ENCODE measurements at regions not wholly inside any gene's neighbourhood (a gene's known extent, or its start where the extent isn't known, plus 50 kb on each side); places are given as distances from the start of the nearest gene placed in this dataset.
A peak's percentile ranks its signal among the peaks of the same experiment; 100 is the strongest.
"Not testable (repeated sequence)": the region's sequence is repeated elsewhere in the genome, so short reads cannot be mapped to it uniquely, and the experiment has no call there.

GRCh38 chr11:8772571-8773519, 90.3 kb downstream of the RPL27A start:
- DNase-seq: no peak

GRCh38 chr11:8773916-8774539, 91.4 kb downstream of the RPL27A start:
- no peak for DNase-seq

GRCh38 chr11:8774916-8775315, 92.3 kb downstream of the RPL27A start:
- DNase-seq: not testable (repeated sequence)

- no peak for DNase-seq
These were observed 92.7 kb downstream of the RPL27A start for GRCh38 chr11:8775332-8775731.

- no peak for DNase-seq
These were observed 93.1 kb downstream of the RPL27A start for GRCh38 chr11:8775734-8776133.

GRCh38 chr11:8776209-8776608, 93.6 kb downstream of the RPL27A start:
- no peak for DNase-seq

GRCh38 chr11:8777907-8778767, 95.5 kb downstream of the RPL27A start:
- DNase-seq: no peak

- no peak for DNase-seq
These were observed 96.5 kb downstream of the RPL27A start for GRCh38 chr11:8779107-8779506.

GRCh38 chr11:8779732-8780131, 97.1 kb downstream of the RPL27A start:
- no peak for DNase-seq

- DNase-seq: no peak
These were observed 102.4 kb downstream of the RPL27A start for GRCh38 chr11:8784954-8785353.

- DNase-seq: no peak
These were observed 102.9 kb downstream of the RPL27A start for GRCh38 chr11:8785457-8785856.

- no peak for DNase-seq
These were observed 103.4 kb downstream of the RPL27A start for GRCh38 chr11:8785998-8786397.

- no peak for DNase-seq
These were observed 104.3 kb downstream of the RPL27A start for GRCh38 chr11:8786933-8787332.

GRCh38 chr11:8787372-8787771, 104.8 kb downstream of the RPL27A start:
- no peak for DNase-seq

- no peak for DNase-seq
These were observed 106.0 kb downstream of the RPL27A start for GRCh38 chr11:8788616-8789015.

GRCh38 chr11:8789864-8790263, 107.3 kb downstream of the RPL27A start:
- DNase-seq: no peak

GRCh38 chr11:8790968-8791367, 108.4 kb downstream of the RPL27A start:
- no peak for DNase-seq

- DNase-seq: peak in 1 of 6 experiments; percentile 0
These were observed 110.1 kb downstream of the RPL27A start for GRCh38 chr11:8792710-8793109.

- no peak for DNase-seq
These were observed 110.7 kb downstream of the RPL27A start for GRCh38 chr11:8793114-8793777.

GRCh38 chr11:8794126-8794525, 111.5 kb downstream of the RPL27A start:
- no peak for DNase-seq

- DNase-seq: no peak
These were observed 112.1 kb downstream of the RPL27A start for GRCh38 chr11:8794677-8795103.

GRCh38 chr11:8796941-8797340, 114.0 kb upstream of the AKIP1 start:
- no peak for DNase-seq

GRCh38 chr11:8799273-8799672, 111.7 kb upstream of the AKIP1 start:
- DNase-seq: no peak

Measured in stimulated activated naive CD4-positive, alpha-beta T cell (primary cell).